Suprapubic skin (tissue), 4 donors: ENCODE measurements at regions not wholly inside any gene's neighbourhood (a gene's known extent, or its start where the extent isn't known, plus 50 kb on each side); places are given as distances from the start of the nearest gene placed in this dataset.

Source experiments
- EP300 ChIP-seq: sonication (generic); formaldehyde crosslinking; IDR thresholded peaks from one replicate; pipeline ENCODE4 v1.6.1; 2017; ENCODE audit warnings: antibody characterized with exemption
- POLR2A ChIP-seq, 2 donors: fragments of 450-650 bp; IDR thresholded peaks; one replicate each; pipeline ENCODE4 v1.6.1; 2017; ENCODE audit warnings: antibody characterized with exemption in 2 of 2, mild to moderate bottlenecking in 2 of 2, moderate library complexity in 2 of 2
- POLR2AphosphoS5 ChIP-seq, 3 donors: sonication (generic); formaldehyde crosslinking; IDR thresholded peaks; one replicate each; pipeline ENCODE4 v1.6.1; 2017; ENCODE audit warnings: antibody characterized with exemption in 3 of 3
- TF ChIP-seq, protein P1 (sequence below), 2 donors: fragments of 200-600 bp in 1 of 2; fragments of 450-650 bp in 1 of 2; sonication (generic) in 1 of 2; IDR thresholded peaks; one replicate each; pipeline ENCODE4 v1.5.1; 2016 to 2019; ENCODE audit warnings: antibody characterized with exemption in 2 of 2, mild to moderate bottlenecking in 1 of 2, moderate library complexity in 1 of 2

DNA sequence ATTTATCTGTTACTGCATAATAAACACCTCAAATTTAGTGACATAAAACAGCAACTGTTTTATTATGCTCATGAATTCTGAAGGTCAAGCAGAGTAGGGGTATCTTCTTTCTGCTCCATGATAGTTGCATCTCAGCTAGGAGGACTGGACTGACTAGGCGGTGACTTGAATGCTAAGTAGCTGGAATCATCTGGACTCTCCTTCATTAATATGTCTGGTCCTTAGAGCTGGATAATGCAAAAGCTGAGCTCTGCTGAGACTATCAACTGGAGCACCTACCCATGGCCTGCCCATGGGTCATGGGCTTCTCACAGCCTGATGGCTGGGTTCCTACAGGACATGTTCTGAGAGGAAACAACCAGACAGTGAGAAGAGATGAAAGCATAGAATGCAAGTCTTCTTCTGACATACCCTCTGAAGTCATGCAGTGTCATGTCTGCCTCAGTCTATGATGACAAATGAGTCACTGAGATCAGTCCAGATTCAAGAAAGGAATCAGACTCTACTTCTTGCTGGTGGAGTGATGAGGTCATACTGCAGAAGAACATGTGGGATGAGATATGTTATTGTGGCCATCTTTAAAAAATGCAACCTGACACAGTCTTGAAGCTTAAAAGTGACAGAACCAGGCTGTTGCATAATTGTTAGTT, 174.2 kb upstream of the OSR1 start:
- TF ChIP-seq EP300 (no peak), POLR2A (IDR thresholded peaks at IDR 0.05) (no peak), POLR2AphosphoS5 (IDR thresholded peaks at IDR 0.05) (no peak)
- TF ChIP-seq, protein P1, sequence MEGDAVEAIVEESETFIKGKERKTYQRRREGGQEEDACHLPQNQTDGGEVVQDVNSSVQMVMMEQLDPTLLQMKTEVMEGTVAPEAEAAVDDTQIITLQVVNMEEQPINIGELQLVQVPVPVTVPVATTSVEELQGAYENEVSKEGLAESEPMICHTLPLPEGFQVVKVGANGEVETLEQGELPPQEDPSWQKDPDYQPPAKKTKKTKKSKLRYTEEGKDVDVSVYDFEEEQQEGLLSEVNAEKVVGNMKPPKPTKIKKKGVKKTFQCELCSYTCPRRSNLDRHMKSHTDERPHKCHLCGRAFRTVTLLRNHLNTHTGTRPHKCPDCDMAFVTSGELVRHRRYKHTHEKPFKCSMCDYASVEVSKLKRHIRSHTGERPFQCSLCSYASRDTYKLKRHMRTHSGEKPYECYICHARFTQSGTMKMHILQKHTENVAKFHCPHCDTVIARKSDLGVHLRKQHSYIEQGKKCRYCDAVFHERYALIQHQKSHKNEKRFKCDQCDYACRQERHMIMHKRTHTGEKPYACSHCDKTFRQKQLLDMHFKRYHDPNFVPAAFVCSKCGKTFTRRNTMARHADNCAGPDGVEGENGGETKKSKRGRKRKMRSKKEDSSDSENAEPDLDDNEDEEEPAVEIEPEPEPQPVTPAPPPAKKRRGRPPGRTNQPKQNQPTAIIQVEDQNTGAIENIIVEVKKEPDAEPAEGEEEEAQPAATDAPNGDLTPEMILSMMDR (IDR thresholded peaks at IDR 0.05) = no peak
